HG03064 (cell line): ENCODE measurements at regions not wholly inside any gene's neighbourhood (a gene's known extent, or its start where the extent isn't known, plus 50 kb on each side); places are given as distances from the start of the nearest gene placed in this dataset.

ENCODE experiments used
- ATAC-seq: cut with Tn5 transposase; IDR thresholded peaks from one replicate; pipeline ENCODE4 v1.9.1; 2021; ENCODE audit warnings: low read depth; ENCODE audit not compliant: unreplicated experiment

DNA sequence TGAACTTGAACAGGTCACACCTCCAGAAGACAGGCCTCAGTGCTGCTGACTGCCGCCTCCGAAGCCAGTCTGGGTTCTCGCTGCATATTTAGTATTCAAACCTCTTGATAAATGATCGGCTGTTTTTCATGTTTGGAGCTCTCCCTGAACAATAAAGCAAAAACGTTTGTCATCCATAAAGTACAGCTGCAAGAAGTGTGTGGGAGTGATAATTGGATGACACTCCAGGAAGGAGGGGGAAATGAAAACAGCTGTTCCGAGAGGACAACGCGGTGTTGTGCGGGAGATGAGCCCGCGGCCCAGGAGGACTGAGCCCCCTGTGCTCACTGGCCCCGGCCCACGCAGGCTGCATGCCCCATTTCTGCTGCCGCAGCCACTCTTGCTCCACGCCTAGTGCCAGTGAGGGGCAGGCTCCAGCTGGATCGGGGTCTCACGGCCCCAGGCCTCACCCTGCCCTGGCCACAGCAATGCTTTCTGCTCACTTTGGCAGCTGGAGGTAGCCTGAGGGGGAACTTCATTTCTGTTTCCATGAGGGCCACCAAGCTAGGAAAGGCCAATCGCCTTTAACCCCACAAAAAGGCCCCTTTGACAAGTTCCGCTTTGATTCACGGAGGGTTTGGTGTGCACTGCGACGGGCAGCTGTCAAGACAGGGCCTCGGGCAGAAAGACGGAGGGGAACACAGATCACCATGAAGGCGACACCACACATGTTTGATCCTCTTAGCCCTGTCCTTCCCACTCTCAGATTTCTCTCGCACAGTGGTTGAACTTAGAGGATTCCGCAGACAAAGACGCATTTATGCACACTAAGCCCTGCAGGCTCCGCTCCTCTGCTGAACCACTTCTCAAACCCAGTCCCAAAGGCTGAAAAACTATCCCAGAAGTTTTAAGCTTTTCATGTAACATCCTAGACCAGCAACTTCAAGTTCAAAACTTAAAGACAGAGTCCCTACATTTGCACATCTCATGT lies 537.6 kb downstream of the EFNB2 start:
- no peak for ATAC-seq

GRCh38 chr13:105996391-105997025 lies 539.0 kb downstream of the EFNB2 start:
- no peak for ATAC-seq

- no peak for ATAC-seq
These were observed 541.1 kb downstream of the EFNB2 start for GRCh38 chr13:105994340-105994739.

- ATAC-seq = no peak
These were observed 543.7 kb downstream of the EFNB2 start for GRCh38 chr13:105991622-105992277.

- ATAC-seq = no peak
These were observed 544.3 kb downstream of the EFNB2 start for GRCh38 chr13:105991131-105991530.

GRCh38 chr13:105990256-105990958 lies 545.1 kb downstream of the EFNB2 start:
- ATAC-seq = no peak

- no peak for ATAC-seq
These were observed 550.8 kb downstream of the EFNB2 start for GRCh38 chr13:105984646-105985045.

DNA sequence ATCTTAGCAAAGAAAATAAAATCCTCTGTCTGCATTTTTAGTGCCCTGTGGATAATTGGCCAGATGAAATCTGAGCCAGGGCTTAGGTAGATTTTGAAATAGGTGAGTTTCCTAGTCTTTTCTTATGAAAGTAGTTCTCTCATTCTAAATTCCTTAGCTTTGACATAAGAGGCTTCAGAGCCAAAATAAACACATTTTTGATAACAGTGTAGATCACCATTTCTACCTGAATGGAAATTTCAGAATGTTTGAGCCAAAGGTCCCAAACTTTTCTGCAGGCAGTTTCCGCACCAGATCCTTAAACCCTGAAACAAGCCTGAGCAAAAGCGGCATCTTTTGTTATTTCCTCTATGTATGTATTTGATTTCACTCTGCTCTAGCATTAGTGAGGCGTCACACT lies 551.2 kb downstream of the EFNB2 start:
- ATAC-seq = no peak

GRCh38 chr13:105982219-105982930 lies 553.1 kb downstream of the EFNB2 start:
- no peak for ATAC-seq

DNA sequence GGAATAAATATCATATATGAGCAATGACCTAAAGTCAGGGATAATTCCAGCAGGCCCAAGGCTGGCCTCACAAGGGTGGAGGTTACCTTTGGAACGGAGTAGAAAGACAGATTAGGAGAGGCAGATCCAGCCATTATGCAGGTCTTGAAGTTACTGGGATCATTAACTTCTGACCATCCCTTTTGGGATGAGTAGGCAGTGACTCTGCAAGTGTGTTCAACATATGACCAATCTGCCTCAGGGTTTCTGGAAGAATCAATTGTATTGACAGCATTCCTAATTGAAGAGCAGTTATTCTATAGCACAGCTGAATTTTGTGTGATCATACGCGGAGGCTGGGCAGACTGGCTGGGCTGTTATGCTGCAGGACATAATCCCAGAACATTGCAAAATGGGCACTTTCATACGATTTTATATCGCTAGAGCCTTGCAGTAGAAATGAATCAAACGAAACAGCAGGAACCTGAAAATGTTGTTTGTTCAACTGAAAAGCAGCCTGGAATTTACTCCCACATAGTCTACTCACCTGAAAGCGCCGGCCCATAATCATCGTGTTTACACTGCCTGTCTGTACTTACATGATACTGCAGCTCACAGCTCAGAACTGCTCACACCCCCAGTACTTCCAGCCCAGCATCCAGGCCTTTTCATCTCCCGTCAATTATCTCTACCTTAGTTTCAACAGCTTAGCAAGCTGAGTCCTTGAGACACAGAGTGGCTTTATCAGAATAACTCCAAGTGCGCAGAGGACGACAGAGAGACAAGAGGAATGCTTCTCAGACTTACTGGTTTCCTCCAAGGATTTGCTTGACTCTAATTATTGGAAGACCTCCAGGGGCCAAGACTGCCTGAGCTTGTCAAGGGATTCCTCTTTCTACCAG lies 556.1 kb downstream of the EFNB2 start:
- no peak for ATAC-seq

DNA sequence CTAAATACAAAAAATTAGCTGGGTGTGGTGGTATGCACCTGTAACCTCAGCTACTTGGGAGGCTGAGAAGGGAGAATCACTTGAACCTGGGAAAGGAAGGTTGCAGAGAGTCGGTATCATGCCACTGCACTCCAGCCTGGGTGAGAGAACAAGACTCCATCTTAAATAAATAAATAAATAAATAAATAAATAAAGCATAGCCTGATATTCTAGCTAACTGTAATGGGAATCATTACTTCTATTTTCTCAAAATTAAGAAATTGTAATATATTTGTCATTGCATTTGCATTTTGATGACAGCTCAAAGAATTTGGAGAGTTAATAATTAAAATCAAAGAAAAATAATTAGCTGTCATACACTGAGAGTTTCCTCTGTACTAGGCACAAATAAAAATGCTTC lies 561.1 kb downstream of the EFNB2 start:
- ATAC-seq = no peak

DNA sequence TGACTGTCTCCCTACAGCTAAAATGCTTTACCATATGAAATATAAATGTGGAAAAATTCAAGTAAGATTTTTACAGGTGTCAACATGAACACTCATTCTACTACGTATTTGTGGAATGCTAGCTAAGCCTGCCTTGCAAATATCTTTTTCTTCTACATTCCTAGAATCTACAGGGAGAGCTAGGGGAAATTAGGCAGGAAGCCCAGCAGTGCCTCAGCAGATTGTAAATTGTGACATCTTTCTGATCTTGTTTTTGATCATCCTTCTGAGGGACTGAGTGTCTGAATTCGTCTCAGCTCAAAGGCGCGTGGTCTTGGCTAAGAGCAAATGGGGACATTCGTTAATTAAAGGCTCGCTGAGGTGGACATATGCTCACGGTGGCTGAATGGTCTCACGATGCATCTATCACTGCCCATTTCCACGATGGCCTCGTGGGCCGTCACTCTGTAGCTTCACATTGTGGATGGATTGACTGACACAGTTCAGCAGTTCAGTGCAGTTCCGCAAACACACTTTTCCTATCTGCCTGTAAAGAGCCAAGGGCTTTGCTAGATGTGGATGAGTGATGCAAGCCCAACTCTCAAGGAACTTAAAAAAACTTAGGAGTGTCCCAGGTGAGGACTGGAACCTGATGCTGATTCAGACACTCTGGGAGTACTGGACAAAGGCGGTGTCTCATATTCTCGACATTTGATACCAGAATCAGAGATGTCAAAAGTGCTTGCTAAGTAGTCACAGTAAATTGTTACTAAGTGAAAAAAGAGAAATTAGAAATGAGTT lies 562.5 kb downstream of the EFNB2 start:
- ATAC-seq = no peak

GRCh38 chr13:105972306-105972721 lies 563.1 kb downstream of the EFNB2 start:
- ATAC-seq = no peak

DNA sequence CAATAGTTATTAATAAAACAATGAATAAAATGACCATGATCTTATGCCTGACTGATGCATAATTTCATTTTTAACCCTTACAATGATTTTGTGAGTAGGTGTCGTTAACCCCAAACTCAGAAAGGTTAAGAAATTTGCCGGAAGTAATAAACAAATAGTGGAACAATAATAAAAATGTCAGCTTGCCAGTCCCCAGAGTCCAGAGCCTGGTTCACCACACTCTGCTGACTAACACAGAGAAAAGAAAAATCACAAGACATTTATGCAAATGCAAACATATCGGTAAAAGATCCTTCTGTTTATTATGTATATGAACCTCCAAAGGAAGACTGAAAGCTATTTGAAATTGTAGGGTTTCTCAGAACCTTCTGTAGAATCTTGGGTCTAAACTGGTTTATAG lies 563.7 kb downstream of the EFNB2 start:
- no peak for ATAC-seq

DNA sequence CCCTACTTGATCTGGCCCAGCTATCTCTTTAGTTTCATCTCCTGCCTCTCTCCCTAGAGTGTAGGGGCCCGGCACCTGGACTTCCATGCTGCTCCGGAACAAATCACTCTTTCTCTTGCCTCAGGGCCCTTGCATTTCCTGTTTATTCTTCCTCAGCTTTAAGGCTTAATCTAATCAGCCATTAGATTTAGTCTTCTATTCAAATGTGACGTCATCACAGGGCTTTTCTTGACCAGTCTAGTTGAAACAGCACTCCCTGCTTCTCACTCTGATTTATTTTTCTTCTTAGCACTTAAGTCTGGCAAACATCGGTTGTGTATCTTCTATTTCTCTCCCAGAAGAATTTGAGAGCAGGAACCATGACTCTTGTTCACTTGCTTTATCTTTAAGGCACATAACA lies 564.1 kb downstream of the EFNB2 start:
- no peak for ATAC-seq

DNA sequence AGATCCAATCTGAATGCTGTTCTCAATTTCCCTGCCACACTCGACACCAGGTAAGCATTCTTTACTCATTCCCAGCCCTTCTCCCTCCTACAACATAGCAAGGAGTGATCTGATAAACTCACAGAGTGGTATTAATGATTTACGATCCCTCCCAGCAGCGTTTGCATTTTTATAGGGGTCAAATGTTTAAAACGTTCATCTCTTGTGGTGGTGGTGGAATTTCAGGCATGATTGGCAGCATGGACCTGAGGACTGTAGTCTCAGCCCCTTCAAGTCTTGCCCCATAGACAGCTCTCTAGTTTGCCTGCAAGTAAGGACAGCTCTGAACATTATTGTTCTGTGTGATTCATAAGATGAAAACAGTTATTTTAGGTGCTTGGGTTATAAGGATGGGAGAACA lies 565.7 kb downstream of the EFNB2 start:
- no peak for ATAC-seq

- no peak for ATAC-seq
These were observed 569.6 kb downstream of the EFNB2 start for GRCh38 chr13:105965910-105966309.

GRCh38 chr13:105962080-105962479 lies 573.4 kb downstream of the EFNB2 start:
- no peak for ATAC-seq
